Fibroblast of lung (primary cell): ENCODE measurements at regions not wholly inside any gene's neighbourhood (a gene's known extent, or its start where the extent isn't known, plus 50 kb on each side); places are given as distances from the start of the nearest gene placed in this dataset.

Experiments used
- DNase-seq, 2 donors: peaks; one replicate each; pipeline versions ENCODE4 v3.0.0 to v3.0.0-alpha.2; 2010; ENCODE audit warnings: low read depth in 2 of 2
- H2AFZ ChIP-seq: 2 replicates; pipeline ENCODE4 v1.5.1; 2012; ENCODE audit warnings: low read length, control low read depth, inconsistent platforms
- H3K27ac ChIP-seq: 2 replicates; pipeline ENCODE4 v1.5.1; 2011; ENCODE audit warnings: low read length, control low read depth; ENCODE audit not compliant: insufficient read depth
- H3K27me3 ChIP-seq: 2 replicates; pipeline ENCODE4 v1.5.1; 2011; ENCODE audit warnings: mild to moderate bottlenecking, low read length; ENCODE audit not compliant: control insufficient read depth, insufficient read depth
- H3K36me3 ChIP-seq: 2 replicates; pipeline ENCODE4 v1.5.1; 2011; ENCODE audit warnings: low read length; ENCODE audit not compliant: control insufficient read depth, insufficient read depth
- H3K4me1 ChIP-seq: 2 replicates; pipeline ENCODE4 v1.5.1; 2011; ENCODE audit warnings: low read length; ENCODE audit not compliant: control insufficient read depth, insufficient read depth; ENCODE audit errors: extremely low read depth
- H3K4me2 ChIP-seq: 2 replicates; pipeline ENCODE4 v1.5.1; 2011; ENCODE audit warnings: low read length, control low read depth; ENCODE audit not compliant: insufficient read depth; ENCODE audit errors: extremely low read depth
- H3K4me3 ChIP-seq, 4 experiments: fragments of 200-600 bp in 1 of 4; sonication (generic) in 1 of 4; replicated peaks in 1 of 4; 2 replicates each; pipeline ENCODE4 v1.5.1; 2011 to 2016; ENCODE audit warnings: low read length in 4 of 4, low read depth in 3 of 4, mild to moderate bottlenecking in 3 of 4, control low read depth in 2 of 4, inconsistent platforms in 1 of 4, mixed read lengths in 1 of 4; ENCODE audit not compliant: insufficient read depth in 1 of 4; ENCODE audit errors: control extremely low read depth in 1 of 4
- H3K79me2 ChIP-seq: 2 replicates; pipeline ENCODE4 v1.5.1; 2012; ENCODE audit warnings: mild to moderate bottlenecking, low read length, inconsistent platforms; ENCODE audit not compliant: control insufficient read depth, insufficient read depth
- H3K9ac ChIP-seq: 2 replicates; pipeline ENCODE4 v1.5.1; 2011; ENCODE audit warnings: mild to moderate bottlenecking, low read length, control low read depth; ENCODE audit not compliant: insufficient read depth
- H3K9me3 ChIP-seq: 2 replicates; pipeline ENCODE4 v1.5.1; 2012; ENCODE audit warnings: low read depth, low read length; ENCODE audit not compliant: control insufficient read depth, insufficient read depth
- H4K20me1 ChIP-seq: 2 replicates; pipeline ENCODE4 v1.5.1; 2011; ENCODE audit warnings: low read length; ENCODE audit not compliant: control insufficient read depth, insufficient read depth; ENCODE audit errors: extremely low read depth
- CTCF ChIP-seq, 2 donors: IDR thresholded peaks in 1 of 2; conservative IDR thresholded peaks in 1 of 2; 1 replicate in 1 of 2; 2 replicates in 1 of 2; pipeline ENCODE4 v1.5.1; 2011 to 2012; ENCODE audit warnings: low read length in 2 of 2, control low read depth in 1 of 2, inconsistent platforms in 1 of 2, low read depth in 1 of 2, mild to moderate bottlenecking in 1 of 2
- EZH2 ChIP-seq: IDR thresholded peaks from 2 replicates; pipeline ENCODE4 v1.5.1; 2012; ENCODE audit warnings: low read length, control low read depth, mild to moderate bottlenecking; ENCODE audit errors: missing control alignments

GRCh38 chr3:95476534-95476933 lies 1337.9 kb upstream of the EPHA6 start:
- H3K36me3 ChIP-seq: no peaks in the 10 kb centered on the region

GRCh38 chr3:95506174-95506573 lies 1308.2 kb upstream of the EPHA6 start:
- no peak for DNase-seq
- H2AFZ ChIP-seq: no peak overlapping the region
- H3K4me1 ChIP-seq: no peaks in the 10 kb centered on the region
- TF ChIP-seq EZH2 (no peak), CTCF (conservative IDR thresholded peaks at IDR 0.05 in 1 of 2, IDR thresholded peaks at IDR 0.05 in 1 of 2; ENCODE audit: low read depth in 1 of 2, low read length in 2 of 2) (no peak)
- no peaks in the 10 kb centered on the region for H3K36me3 ChIP-seq
- H3K9ac ChIP-seq: no peak overlapping the region
- H4K20me1 ChIP-seq: no peaks in the 10 kb centered on the region
- no peak overlapping the region for H3K27ac ChIP-seq
- no peaks in the 10 kb centered on the region for H3K27me3 ChIP-seq
- no peaks in the 10 kb centered on the region for H3K9me3 ChIP-seq
- no peak overlapping the region for H3K4me3 ChIP-seq
- no peaks in the 10 kb centered on the region for H3K79me2 ChIP-seq
- no peak overlapping the region for H3K4me2 ChIP-seq

More at GRCh38 chr3:95476534-95476933, 1337.9 kb upstream of the EPHA6 start:
- Histone ChIP-seq H3K4me2 (no peak overlapping the region), H3K9ac (no peak overlapping the region), H2AFZ (no peak overlapping the region), H3K9me3 (no peaks in the 10 kb centered on the region), H3K27me3 (no peaks in the 10 kb centered on the region), H3K4me1 (no peaks in the 10 kb centered on the region), H3K27ac (no peak overlapping the region), H3K79me2 (no peaks in the 10 kb centered on the region), H3K4me3 (no peak overlapping the region), H4K20me1 (no peaks in the 10 kb centered on the region)
- TF ChIP-seq CTCF (conservative IDR thresholded peaks at IDR 0.05 in 1 of 2, IDR thresholded peaks at IDR 0.05 in 1 of 2; ENCODE audit: low read depth in 1 of 2, low read length in 2 of 2) (no peak), EZH2 (no peak)
- DNase-seq: no peak

- Histone ChIP-seq H3K36me3 (no peaks in the 10 kb centered on the region), H3K4me1 (no peaks in the 10 kb centered on the region), H2AFZ (no peak overlapping the region), H3K4me2 (no peak overlapping the region), H3K27ac (no peak overlapping the region), H3K4me3 (no peak overlapping the region), H3K79me2 (no peaks in the 10 kb centered on the region), H4K20me1 (no peaks in the 10 kb centered on the region), H3K27me3 (no peaks in the 10 kb centered on the region), H3K9ac (no peak overlapping the region), H3K9me3 (no peaks in the 10 kb centered on the region)
- no peak for TF ChIP-seq CTCF (conservative IDR thresholded peaks at IDR 0.05 in 1 of 2, IDR thresholded peaks at IDR 0.05 in 1 of 2; ENCODE audit: low read depth in 1 of 2, low read length in 2 of 2)
- no peak for DNase-seq
These were observed 1306.3 kb upstream of the EPHA6 start for GRCh38 chr3:95508124-95508523.
